ENCODE measurements at regions not wholly inside any gene's neighbourhood (a gene's known extent, or its start where the extent isn't known, plus 50 kb on each side); places are given as distances from the start of the nearest gene placed in this dataset.

GRCh38 chr12:78321696-78322095 is 491.0 kb downstream of the NAV3 start:
- TF ChIP-seq GATA3 (IDR thresholded peaks at IDR 0.05; ENCODE audit: low read depth, low read length): no peak
- TF ChIP-seq GATA2 (IDR thresholded peaks at IDR 0.05; ENCODE audit: low read depth, low read length): no peak

GRCh38 chr12:78323226-78323625 is 492.5 kb downstream of the NAV3 start:
- TF ChIP-seq GATA3 (IDR thresholded peaks at IDR 0.05; ENCODE audit: low read depth, low read length): no peak
- no peak for TF ChIP-seq GATA2 (IDR thresholded peaks at IDR 0.05; ENCODE audit: low read depth, low read length)

GRCh38 chr12:78324234-78324633 is 493.5 kb downstream of the NAV3 start:
- TF ChIP-seq GATA2 (IDR thresholded peaks at IDR 0.05; ENCODE audit: low read depth, low read length) (no peak), GATA3 (IDR thresholded peaks at IDR 0.05; ENCODE audit: low read depth, low read length) (no peak)

GRCh38 chr12:78328524-78328923 is 497.8 kb downstream of the NAV3 start:
- TF ChIP-seq GATA3 (IDR thresholded peaks at IDR 0.05; ENCODE audit: low read depth, low read length): no peak
- no peak for TF ChIP-seq GATA2 (IDR thresholded peaks at IDR 0.05; ENCODE audit: low read depth, low read length)

GRCh38 chr12:78330131-78330530 is 499.4 kb downstream of the NAV3 start:
- TF ChIP-seq GATA2 (IDR thresholded peaks at IDR 0.05; ENCODE audit: low read depth, low read length): no peak

GRCh38 chr12:78331181-78331580 is 500.5 kb downstream of the NAV3 start:
- TF ChIP-seq GATA3 (IDR thresholded peaks at IDR 0.05; ENCODE audit: low read depth, low read length) (no peak), GATA2 (IDR thresholded peaks at IDR 0.05; ENCODE audit: low read depth, low read length) (no peak)

GRCh38 chr12:78331753-78332152 is 501.1 kb downstream of the NAV3 start:
- TF ChIP-seq GATA3 (IDR thresholded peaks at IDR 0.05; ENCODE audit: low read depth, low read length) (no peak), GATA2 (IDR thresholded peaks at IDR 0.05; ENCODE audit: low read depth, low read length) (no peak)

GRCh38 chr12:78338054-78338785 is 507.5 kb downstream of the NAV3 start:
- TF ChIP-seq GATA3 (IDR thresholded peaks at IDR 0.05; ENCODE audit: low read depth, low read length): no peak
- no peak for TF ChIP-seq GATA2 (IDR thresholded peaks at IDR 0.05; ENCODE audit: low read depth, low read length)

GRCh38 chr12:78340406-78340805 is 509.7 kb downstream of the NAV3 start:
- TF ChIP-seq GATA2 (IDR thresholded peaks at IDR 0.05; ENCODE audit: low read depth, low read length): no peak
- no peak for TF ChIP-seq GATA3 (IDR thresholded peaks at IDR 0.05; ENCODE audit: low read depth, low read length)

GRCh38 chr12:78343657-78344056 is 513.0 kb downstream of the NAV3 start:
- no peak for TF ChIP-seq GATA3 (IDR thresholded peaks at IDR 0.05; ENCODE audit: low read depth, low read length)
- no peak for TF ChIP-seq GATA2 (IDR thresholded peaks at IDR 0.05; ENCODE audit: low read depth, low read length)

GRCh38 chr12:78359520-78359919 is 505.1 kb upstream of the SYT1 start:
- no peak for TF ChIP-seq GATA2 (IDR thresholded peaks at IDR 0.05; ENCODE audit: low read depth, low read length)
- no peak for TF ChIP-seq GATA3 (IDR thresholded peaks at IDR 0.05; ENCODE audit: low read depth, low read length)

- TF ChIP-seq GATA3 (IDR thresholded peaks at IDR 0.05; ENCODE audit: low read depth, low read length) (no peak), GATA2 (IDR thresholded peaks at IDR 0.05; ENCODE audit: low read depth, low read length) (no peak)
Observed at GRCh38 chr12:78361683-78362082, 502.9 kb upstream of the SYT1 start.

- TF ChIP-seq GATA3 (IDR thresholded peaks at IDR 0.05; ENCODE audit: low read depth, low read length): no peak
- no peak for TF ChIP-seq GATA2 (IDR thresholded peaks at IDR 0.05; ENCODE audit: low read depth, low read length)
Observed at GRCh38 chr12:78371284-78371683, 493.3 kb upstream of the SYT1 start.

GRCh38 chr12:78375461-78375860 is 489.1 kb upstream of the SYT1 start:
- TF ChIP-seq GATA2 (IDR thresholded peaks at IDR 0.05; ENCODE audit: low read depth, low read length) (no peak), GATA3 (IDR thresholded peaks at IDR 0.05; ENCODE audit: low read depth, low read length) (no peak)

GRCh38 chr12:78376257-78376656 is 488.3 kb upstream of the SYT1 start:
- TF ChIP-seq GATA3 (IDR thresholded peaks at IDR 0.05; ENCODE audit: low read depth, low read length) (no peak), GATA2 (IDR thresholded peaks at IDR 0.05; ENCODE audit: low read depth, low read length) (no peak)

- TF ChIP-seq GATA3 (IDR thresholded peaks at IDR 0.05; ENCODE audit: low read depth, low read length): no peak
- TF ChIP-seq GATA2 (IDR thresholded peaks at IDR 0.05; ENCODE audit: low read depth, low read length): no peak
Observed at GRCh38 chr12:78383414-78383813, 481.2 kb upstream of the SYT1 start.
